MCF 10A (cell line): ENCODE measurements at regions not wholly inside any gene's neighbourhood (a gene's known extent, or its start where the extent isn't known, plus 50 kb on each side); places are given as distances from the start of the nearest gene placed in this dataset.

Source experiments
- BruUV-seq: library from RNA; stranded (reverse); fragments of 400-500 nt; replicated peaks from 2 replicates; lab custom pipeline; 2021; lab: Mats Ljungman, UMichigan
- CTCF ChIA-PET: fragments of 300-600 bp; sonication (Branson Sonifier 250); formaldehyde crosslinking; extraction: SDS; loops from one replicate; lab custom pipeline; 2021; ENCODE audit warnings: antibody characterized with exemption, inconsistent platforms; lab: Yijun Ruan, JAX
- POLR2A ChIA-PET: fragments of 300-600, 350-650 bp; sonication (Branson Sonifier 250); formaldehyde crosslinking; extraction: SDS; loops from one replicate; lab custom pipeline; 2020; ENCODE audit warnings: antibody characterized with exemption, inconsistent platforms; lab: Yijun Ruan, JAX
- DNase-seq: peaks from one replicate; pipeline ENCODE4 v3.0.0-alpha.2; 2018; ENCODE audit not compliant: unreplicated experiment
- H3K27ac Mint-ChIP-seq: one replicate; pipeline ENCODE4 v1.8.0; 2022; ENCODE audit warnings: mild to moderate bottlenecking, low read depth, mixed read lengths; ENCODE audit not compliant: unreplicated experiment
- H3K27me3 Mint-ChIP-seq: one replicate; pipeline ENCODE4 v1.8.0; 2022; ENCODE audit warnings: mixed read lengths; ENCODE audit not compliant: insufficient read depth, unreplicated experiment
- H3K36me3 Mint-ChIP-seq: one replicate; pipeline ENCODE4 v1.8.0; 2022; ENCODE audit warnings: mild to moderate bottlenecking, moderate library complexity, mixed read lengths; ENCODE audit not compliant: insufficient read depth, unreplicated experiment
- H3K4me1 Mint-ChIP-seq: one replicate; pipeline ENCODE4 v1.8.0; 2022; ENCODE audit warnings: mixed read lengths; ENCODE audit not compliant: insufficient read depth, unreplicated experiment
- H3K4me3 Mint-ChIP-seq: one replicate; pipeline ENCODE4 v1.8.0; 2022; ENCODE audit warnings: mild to moderate bottlenecking, moderate library complexity, mixed read lengths; ENCODE audit not compliant: unreplicated experiment
- H3K9me3 Mint-ChIP-seq: one replicate; pipeline ENCODE4 v1.8.0; 2022; ENCODE audit warnings: mixed read lengths; ENCODE audit not compliant: unreplicated experiment
- intact Hi-C: fragments of 100-400 bp; cut with micrococcal nuclease; formaldehyde crosslinking; loops from 2 replicates; pipeline ENCODE4 v1.14.1; 2022
- TF ChIP-seq, protein P1 (sequence below): fragments of 200-600 bp; IDR thresholded peaks from one replicate; pipeline ENCODE4 v1.8.0; 2022; ENCODE audit warnings: antibody characterized with exemption, mild to moderate bottlenecking; ENCODE audit not compliant: unreplicated experiment

DNA sequence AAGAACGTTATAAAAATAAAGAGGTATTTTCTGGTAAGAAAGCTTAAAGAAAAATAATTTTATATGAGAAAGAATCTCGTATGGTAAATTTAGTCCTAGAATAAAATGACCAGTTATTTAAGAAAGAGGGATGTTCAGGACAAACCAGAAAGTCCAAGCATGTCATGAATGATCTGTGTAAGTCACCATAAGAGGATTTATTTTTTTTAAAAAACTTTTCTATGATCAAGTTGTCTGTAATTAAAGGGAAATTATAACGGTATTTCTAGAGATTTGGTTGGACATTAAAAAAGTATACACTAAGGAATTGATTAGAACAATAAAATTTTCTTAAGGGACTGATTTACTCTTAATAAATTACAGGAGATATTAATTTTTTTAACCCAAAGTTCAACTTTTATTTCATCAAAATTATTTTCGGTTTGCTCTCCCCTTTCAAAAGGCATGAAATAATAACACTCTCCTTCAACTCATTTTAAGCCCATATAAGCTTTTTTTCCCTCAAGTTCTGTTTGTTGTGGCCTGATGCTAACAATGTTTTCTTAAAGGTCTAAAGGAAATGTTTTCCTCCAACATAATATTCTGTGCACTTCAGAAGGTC is 49.9 kb upstream of the CPSF6 start:
- CTCF ChIA-PET = interaction anchor here (0.7 to 0.8 kb wide), 3 partner anchors 13 to 310 kb away, joined by 3 read pairs; no protein-coding TSS in a partner anchor
- no peak overlapping the region for H3K4me3 Mint-ChIP-seq

More for the DNA sequence above, 49.9 kb upstream of the CPSF6 start:
- TF ChIP-seq, protein P1, sequence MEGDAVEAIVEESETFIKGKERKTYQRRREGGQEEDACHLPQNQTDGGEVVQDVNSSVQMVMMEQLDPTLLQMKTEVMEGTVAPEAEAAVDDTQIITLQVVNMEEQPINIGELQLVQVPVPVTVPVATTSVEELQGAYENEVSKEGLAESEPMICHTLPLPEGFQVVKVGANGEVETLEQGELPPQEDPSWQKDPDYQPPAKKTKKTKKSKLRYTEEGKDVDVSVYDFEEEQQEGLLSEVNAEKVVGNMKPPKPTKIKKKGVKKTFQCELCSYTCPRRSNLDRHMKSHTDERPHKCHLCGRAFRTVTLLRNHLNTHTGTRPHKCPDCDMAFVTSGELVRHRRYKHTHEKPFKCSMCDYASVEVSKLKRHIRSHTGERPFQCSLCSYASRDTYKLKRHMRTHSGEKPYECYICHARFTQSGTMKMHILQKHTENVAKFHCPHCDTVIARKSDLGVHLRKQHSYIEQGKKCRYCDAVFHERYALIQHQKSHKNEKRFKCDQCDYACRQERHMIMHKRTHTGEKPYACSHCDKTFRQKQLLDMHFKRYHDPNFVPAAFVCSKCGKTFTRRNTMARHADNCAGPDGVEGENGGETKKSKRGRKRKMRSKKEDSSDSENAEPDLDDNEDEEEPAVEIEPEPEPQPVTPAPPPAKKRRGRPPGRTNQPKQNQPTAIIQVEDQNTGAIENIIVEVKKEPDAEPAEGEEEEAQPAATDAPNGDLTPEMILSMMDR = no peak
- H3K27ac Mint-ChIP-seq = no peak overlapping the region
- H3K36me3 Mint-ChIP-seq = no peaks in the 10 kb centered on the region
- POLR2A ChIA-PET = interaction anchor here (1.2 to 1.8 kb wide), 2 partner anchors 9 to 10 kb away, joined by 3 to 5 read pairs; no protein-coding TSS in a partner anchor
- H3K9me3 Mint-ChIP-seq = no peaks in the 10 kb centered on the region
- DNase-seq = peak; percentile 19
- H3K4me1 Mint-ChIP-seq = peaks cover 7% of the 10 kb centered on the region
- no peaks in the 10 kb centered on the region for H3K27me3 Mint-ChIP-seq
- no TSS peak for BruUV-seq
- intact Hi-C loops = no loop called here
